C4-2B (cell line): ENCODE measurements at regions not wholly inside any gene's neighbourhood (a gene's known extent, or its start where the extent isn't known, plus 50 kb on each side); places are given as distances from the start of the nearest gene placed in this dataset.

Experiments
- CTCF ChIP-seq: fragments of 450-650 bp; conservative IDR thresholded peaks from 2 replicates; pipeline ENCODE4 v1.5.1; 2017; ENCODE audit warnings: mild to moderate bottlenecking
- ZFX ChIP-seq: fragments of 450-650 bp; IDR thresholded peaks from 2 replicates; pipeline ENCODE4 v1.6.1; 2017

GRCh38 chr5:156239800-156240199 is 87.2 kb upstream of the SGCD start:
- TF ChIP-seq CTCF (no peak), ZFX (no peak)
